Stimulated activated effector memory CD8-positive, alpha-beta T cell treated with anti-CD3 and anti-CD28 coated beads, Interleukin-12 subunit alpha, Interleukin-12 subunit beta, amount 100 ng/mL, for 72 hours (primary cell): ENCODE measurements at regions not wholly inside any gene's neighbourhood (a gene's known extent, or its start where the extent isn't known, plus 50 kb on each side); places are given as distances from the start of the nearest gene placed in this dataset.
A peak's percentile ranks its signal among the peaks of the same experiment; 100 is the strongest.
"Not testable (repeated sequence)": the region's sequence is repeated elsewhere in the genome, so short reads cannot be mapped to it uniquely, and the experiment has no call there.

Source experiments
- ATAC-seq: fragments of 150-1000 bp; cut with Tn5 transposase; 2 replicates; pipeline ENCODE4 v1.10.0; 2021
- DNase-seq, 2 donors: peaks; one replicate each; pipeline ENCODE4 v3.0.0; 2021 to 2022; ENCODE audit warnings: low spot score in 2 of 2
- H3K27ac Mint-ChIP-seq: one replicate; pipeline ENCODE4 v1.8.0; 2022; ENCODE audit warnings: mild to moderate bottlenecking, mixed read lengths
- H3K36me3 Mint-ChIP-seq: one replicate; pipeline ENCODE4 v1.8.0; 2022; ENCODE audit warnings: mild to moderate bottlenecking, mixed read lengths
- H3K4me1 Mint-ChIP-seq: one replicate; pipeline ENCODE4 v1.8.0; 2022; ENCODE audit warnings: mixed read lengths
- H3K4me3 Mint-ChIP-seq: one replicate; pipeline ENCODE4 v1.8.0; 2022; ENCODE audit warnings: mild to moderate bottlenecking, mixed read lengths
- H3K9me3 Mint-ChIP-seq: one replicate; pipeline ENCODE4 v1.8.0; 2022; ENCODE audit warnings: mixed read lengths

DNA sequence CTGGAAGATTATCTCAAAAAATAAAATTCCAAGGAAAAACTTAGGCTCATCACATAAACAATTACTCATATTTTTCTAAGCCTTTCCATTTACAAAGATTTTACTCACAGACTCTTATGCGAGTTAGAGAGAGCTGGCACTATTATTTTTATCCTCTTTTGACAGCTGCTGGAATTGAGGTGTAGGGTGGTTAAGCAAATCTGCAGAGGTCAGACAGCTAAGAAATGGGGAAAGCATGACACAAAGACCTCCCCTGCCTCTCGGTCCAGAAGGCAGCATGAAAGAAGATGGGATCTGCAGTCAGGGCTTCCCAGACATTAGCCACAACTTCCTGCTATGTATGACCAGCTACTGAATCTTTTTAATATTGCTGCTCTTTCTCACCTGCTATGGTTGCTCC, 89.9 kb upstream of the CPEB2 start:
- Mint-ChIP-seq H3K9me3 (no peaks in the 10 kb centered on the region), H3K4me3 (no peak overlapping the region), H3K27ac (no peak overlapping the region), H3K36me3 (no peaks in the 10 kb centered on the region), H3K4me1 (no peaks in the 10 kb centered on the region)
- DNase-seq (no peak), ATAC-seq (no peak)

DNA sequence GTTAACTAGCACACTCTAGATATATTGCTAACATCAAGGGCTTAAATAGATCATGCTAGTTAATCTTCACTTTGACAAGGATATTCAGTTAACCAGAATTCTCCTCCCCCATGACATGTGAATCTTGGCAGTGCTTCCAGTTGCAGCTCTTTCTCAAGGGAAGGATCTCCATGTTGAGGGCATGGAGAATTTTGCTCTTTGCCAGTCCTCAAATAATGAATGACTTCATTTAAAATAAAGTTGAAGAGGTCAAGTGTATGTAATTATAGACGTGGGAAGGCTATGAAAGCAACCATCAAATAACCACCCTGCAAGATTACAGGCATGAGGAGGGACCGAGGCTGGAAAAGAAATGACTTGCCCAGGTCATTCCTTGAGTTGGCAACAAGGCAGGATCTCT, 87.3 kb upstream of the CPEB2 start:
- no peak overlapping the region for H3K4me3 Mint-ChIP-seq
- H3K4me1 Mint-ChIP-seq: no peaks in the 10 kb centered on the region
- no peak for ATAC-seq
- no peak overlapping the region for H3K27ac Mint-ChIP-seq
- no peaks in the 10 kb centered on the region for H3K36me3 Mint-ChIP-seq
- DNase-seq: no peak
- no peaks in the 10 kb centered on the region for H3K9me3 Mint-ChIP-seq

DNA sequence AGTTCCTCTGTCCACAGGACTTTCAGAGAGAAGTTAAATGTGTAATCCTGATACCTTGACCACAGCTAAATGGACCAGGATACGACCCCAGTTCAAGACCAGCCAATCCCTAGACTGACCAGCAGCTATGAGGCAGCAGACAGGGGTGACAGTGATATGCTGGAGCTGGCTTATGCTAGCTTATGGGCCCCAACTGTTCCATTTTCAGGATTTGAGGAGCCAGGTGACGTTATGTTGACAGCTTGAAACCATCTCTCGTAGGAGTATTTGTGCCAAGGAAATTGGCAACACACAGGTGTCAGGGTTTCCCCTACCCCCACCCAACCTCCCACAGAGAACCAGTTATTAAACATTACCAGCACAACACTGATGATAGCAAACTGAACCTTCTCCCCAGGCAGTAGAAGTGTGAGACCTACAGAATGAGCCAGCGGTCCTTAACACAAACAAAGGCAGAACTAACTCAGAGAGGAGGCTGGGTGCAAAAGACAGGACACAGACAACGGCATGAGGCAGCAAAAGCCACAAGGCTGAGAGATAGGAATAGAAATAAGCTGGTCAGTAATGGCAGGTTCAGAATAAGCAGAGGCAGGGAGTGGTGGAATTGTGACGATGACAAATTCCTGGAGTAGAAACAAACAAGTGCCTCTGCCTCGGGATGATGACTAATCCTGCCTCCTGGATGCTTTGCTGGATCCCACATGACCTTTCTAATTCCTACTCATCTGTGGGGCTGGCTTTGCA, 85.6 kb upstream of the CPEB2 start:
- Mint-ChIP-seq H3K36me3 (no peaks in the 10 kb centered on the region), H3K4me1 (no peaks in the 10 kb centered on the region), H3K9me3 (no peaks in the 10 kb centered on the region), H3K27ac (no peak overlapping the region), H3K4me3 (no peak overlapping the region)
- ATAC-seq (no peak), DNase-seq (no peak)

DNA sequence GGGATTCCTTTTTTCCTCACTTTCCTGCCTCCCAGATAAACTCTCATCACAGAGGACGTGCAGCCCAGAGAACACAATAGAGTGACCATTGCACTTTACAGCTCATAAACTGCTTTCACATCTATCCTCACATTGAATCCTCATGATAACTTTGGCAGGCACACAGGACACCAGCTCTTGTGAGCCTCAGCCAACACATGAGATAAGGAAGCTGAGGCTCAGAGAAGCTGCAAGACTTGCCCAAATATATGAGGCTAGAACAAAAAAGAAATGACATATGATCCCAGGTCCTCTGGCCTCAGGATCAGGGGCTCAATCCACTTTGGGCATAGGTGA, 85.0 kb upstream of the CPEB2 start:
- Mint-ChIP-seq H3K4me3 (no peak overlapping the region), H3K36me3 (no peaks in the 10 kb centered on the region), H3K9me3 (no peaks in the 10 kb centered on the region), H3K4me1 (no peaks in the 10 kb centered on the region), H3K27ac (no peak overlapping the region)
- ATAC-seq (no peak), DNase-seq (no peak)

DNA sequence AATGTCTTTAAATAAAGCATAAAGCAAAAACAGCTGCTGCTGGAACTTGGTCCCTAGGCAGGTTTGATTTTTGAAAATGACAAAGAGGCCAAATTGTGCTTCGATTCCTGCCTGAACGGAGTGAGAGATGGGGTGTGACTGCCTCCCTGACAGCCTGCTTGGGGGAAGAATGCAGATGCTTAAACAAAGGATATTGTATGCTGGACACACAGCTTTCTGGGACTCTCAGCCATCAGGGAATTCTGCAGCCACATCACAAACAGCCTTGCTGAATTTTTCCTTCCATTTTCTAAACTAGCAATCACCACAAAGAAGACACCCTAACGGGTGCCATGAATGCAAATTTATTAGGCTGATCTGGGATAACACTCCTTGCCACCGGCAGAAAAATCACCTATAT, 83.9 kb upstream of the CPEB2 start:
- Mint-ChIP-seq H3K4me3 (no peak overlapping the region), H3K36me3 (no peaks in the 10 kb centered on the region), H3K4me1 (no peaks in the 10 kb centered on the region), H3K27ac (no peak overlapping the region), H3K9me3 (no peaks in the 10 kb centered on the region)
- no peak for DNase-seq
- ATAC-seq: no peak

DNA sequence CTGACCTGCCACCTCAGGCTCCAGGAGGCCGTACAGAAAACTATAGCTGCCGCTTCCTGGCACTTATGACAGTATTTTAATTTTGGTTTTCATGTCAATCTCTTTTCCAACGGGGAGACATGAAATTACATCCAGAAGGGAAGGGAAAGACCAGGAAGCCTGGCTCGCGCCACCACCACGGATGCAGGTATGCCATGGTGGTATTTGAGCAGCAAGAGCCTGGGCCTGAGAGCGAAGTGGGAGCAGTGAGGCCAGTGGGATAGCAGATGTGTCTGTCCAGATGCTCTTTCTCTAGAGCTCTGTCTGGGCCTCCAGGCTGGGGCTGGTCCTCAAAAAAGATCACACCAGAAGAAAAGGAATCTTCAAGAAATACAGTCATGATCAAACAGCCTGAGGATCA, 82.5 kb upstream of the CPEB2 start:
- Mint-ChIP-seq H3K27ac (no peak overlapping the region), H3K36me3 (no peaks in the 10 kb centered on the region), H3K4me3 (no peak overlapping the region), H3K4me1 (no peaks in the 10 kb centered on the region), H3K9me3 (no peaks in the 10 kb centered on the region)
- ATAC-seq (peak; percentile 11), DNase-seq (no peak)

DNA sequence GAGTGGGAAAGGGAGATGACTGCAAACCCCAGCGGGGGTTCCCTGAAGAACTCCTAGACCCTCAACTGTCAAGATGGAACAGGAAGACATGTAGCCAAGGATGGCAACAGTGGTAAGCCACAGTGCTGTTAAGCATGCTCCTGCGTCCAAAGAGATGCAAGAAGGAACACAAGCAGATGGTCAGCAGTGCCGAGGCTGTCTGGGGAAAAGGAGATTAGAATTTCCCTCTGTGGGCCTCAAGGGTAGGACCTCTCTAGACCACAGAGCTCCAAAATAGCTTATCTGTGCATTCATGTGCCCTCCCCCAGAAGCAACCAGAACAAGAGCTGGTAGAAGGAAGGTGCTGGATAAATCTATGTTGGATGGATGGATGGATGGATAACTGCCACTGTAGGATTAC, 82.0 kb upstream of the CPEB2 start:
- Mint-ChIP-seq H3K27ac (no peak overlapping the region), H3K4me1 (no peaks in the 10 kb centered on the region), H3K4me3 (no peak overlapping the region), H3K36me3 (no peaks in the 10 kb centered on the region), H3K9me3 (no peaks in the 10 kb centered on the region)
- DNase-seq: no peak
- no peak for ATAC-seq

DNA sequence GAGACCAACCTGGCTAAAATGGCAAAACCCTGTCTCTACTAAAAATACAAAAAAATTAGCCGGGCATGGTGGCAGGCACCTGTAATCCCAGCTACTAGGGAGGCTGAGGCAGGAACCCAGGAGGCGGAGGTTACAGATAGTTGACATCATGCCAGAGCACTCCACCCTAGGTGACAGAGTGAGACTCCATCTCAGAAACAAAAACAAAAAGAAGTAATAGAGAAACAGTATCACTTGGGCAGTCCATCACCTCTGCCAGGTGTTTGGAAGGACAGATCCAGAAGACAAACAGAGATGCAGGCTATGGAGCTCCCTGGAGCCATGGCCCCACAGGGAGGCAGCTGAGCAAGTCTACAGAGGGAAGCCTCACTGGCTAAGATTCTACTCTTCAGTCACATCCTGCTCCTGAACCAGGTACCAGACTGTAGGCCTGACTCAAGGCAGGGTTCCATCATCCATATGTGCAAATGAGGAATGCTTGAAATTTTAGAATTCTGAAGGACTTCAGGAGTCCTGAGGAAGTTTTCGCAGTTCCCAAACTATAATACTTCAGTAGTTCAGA, 81.4 kb upstream of the CPEB2 start:
- no peak overlapping the region for H3K27ac Mint-ChIP-seq
- H3K4me3 Mint-ChIP-seq: no peak overlapping the region
- DNase-seq: no peak
- no peaks in the 10 kb centered on the region for H3K36me3 Mint-ChIP-seq
- H3K4me1 Mint-ChIP-seq: no peaks in the 10 kb centered on the region
- ATAC-seq: peak; percentile 59
- H3K9me3 Mint-ChIP-seq: no peaks in the 10 kb centered on the region

DNA sequence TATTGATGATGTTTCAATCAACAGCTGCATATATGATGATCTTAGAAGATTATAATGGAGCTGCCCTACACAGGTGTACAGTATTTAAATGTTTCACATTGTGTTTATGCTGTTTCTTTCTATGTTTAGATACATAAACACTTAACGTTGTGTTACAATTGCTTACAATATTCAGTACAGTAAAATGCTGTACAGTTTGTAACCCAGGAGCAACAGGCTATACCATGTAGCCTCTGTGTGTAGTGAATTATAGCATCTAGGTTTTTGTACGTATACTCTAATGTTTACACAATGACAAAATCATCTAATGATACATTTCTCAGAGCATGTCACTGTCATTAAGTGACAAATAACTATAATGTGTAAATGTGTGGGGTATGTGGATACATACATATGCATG, 80.5 kb upstream of the CPEB2 start:
- ATAC-seq, H3K4me1 Mint-ChIP-seq, H3K4me3 Mint-ChIP-seq, H3K9me3 Mint-ChIP-seq, H3K27ac Mint-ChIP-seq, H3K36me3 Mint-ChIP-seq, DNase-seq: not testable (repeated sequence)

DNA sequence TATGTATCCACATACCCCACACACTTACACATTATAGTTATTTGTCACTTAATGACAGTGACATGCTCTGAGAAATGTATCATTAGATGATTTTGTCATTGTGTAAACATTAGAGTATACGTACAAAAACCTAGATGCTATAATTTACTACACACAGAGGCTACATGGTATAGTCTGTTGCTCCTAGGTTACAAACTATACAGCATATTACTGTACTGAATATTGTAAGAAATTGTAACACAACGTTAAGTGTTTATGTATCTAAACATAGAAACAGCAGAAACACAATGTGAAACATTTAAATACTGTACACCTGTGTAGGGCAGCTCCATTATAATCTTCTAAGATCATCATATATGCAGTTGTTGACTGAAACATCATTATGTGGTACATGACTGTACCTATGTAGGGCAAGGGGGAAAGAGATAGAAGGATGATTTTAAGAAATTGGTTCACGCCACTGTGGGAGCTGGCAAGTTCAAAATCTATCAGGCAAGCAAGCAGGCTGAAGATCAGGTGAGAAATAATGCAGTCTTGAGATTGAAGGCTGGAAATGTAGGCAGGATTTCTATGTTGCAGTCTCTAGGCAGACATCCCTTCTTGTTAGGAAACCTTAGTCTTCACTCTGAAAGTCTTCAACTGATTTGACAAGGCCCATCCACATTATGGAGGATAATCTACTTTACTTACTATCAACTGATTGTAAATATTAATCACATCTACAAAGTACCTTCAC, 78.0 kb upstream of the CPEB2 start:
- peak; percentile 62 for ATAC-seq

DNA sequence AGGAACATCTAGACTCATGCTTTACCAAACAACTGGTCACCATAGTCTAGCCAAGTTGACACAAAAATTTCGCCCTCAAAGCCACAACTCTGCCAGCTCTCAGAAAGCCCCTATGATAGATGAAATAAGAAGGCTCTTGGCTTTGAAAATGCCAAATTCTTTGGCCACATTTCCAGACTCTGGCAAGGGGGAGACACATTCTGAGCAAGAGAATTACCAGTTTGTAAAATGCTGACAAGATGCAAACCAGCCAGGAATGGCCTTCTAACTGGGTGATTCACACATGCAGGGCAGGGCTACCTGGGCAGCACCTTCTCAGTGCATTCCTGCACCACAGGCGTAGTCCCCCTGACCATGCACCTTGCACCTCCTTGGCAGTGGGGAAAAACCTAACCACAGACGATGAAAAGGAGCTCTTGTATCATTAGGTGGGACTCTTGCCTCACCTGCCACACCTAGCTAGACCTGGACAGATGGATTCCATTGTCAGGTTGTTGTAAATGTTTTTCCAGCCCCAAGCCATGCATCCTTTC, 77.4 kb upstream of the CPEB2 start:
- Mint-ChIP-seq H3K4me1 (no peaks in the 10 kb centered on the region), H3K9me3 (no peaks in the 10 kb centered on the region), H3K4me3 (no peak overlapping the region), H3K36me3 (no peaks in the 10 kb centered on the region), H3K27ac (no peak overlapping the region)
- ATAC-seq (peak; percentile 31), DNase-seq (no peak)

More for the DNA sequence above, 78.0 kb upstream of the CPEB2 start:
- DNase-seq: no peak
- H3K36me3 Mint-ChIP-seq: no peaks in the 10 kb centered on the region
- no peak overlapping the region for H3K27ac Mint-ChIP-seq
- H3K4me1 Mint-ChIP-seq: no peaks in the 10 kb centered on the region
- no peaks in the 10 kb centered on the region for H3K9me3 Mint-ChIP-seq
- no peak overlapping the region for H3K4me3 Mint-ChIP-seq

DNA sequence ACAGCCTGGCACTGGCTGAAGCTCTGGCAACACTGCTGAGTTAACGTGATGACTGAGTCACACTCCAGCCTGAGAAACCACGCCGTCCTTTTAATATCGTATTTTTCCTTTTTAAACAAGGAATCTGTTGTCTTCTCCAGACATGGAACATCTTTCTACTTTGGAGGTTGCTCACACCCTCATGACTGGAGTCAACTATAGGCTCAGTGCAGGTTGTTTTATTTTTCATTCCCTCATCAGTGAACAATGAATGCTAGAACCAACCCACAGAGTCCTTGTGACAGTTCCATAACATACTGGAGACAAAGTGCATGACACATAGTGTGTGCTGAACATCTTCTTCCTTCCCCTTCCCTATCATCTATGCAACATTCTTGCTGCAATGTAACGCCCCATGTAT, 76.8 kb upstream of the CPEB2 start:
- no peak for DNase-seq
- Mint-ChIP-seq H3K27ac (no peak overlapping the region), H3K4me3 (no peak overlapping the region), H3K4me1 (no peaks in the 10 kb centered on the region), H3K36me3 (no peaks in the 10 kb centered on the region), H3K9me3 (no peaks in the 10 kb centered on the region)
- ATAC-seq: peak; percentile 27

DNA sequence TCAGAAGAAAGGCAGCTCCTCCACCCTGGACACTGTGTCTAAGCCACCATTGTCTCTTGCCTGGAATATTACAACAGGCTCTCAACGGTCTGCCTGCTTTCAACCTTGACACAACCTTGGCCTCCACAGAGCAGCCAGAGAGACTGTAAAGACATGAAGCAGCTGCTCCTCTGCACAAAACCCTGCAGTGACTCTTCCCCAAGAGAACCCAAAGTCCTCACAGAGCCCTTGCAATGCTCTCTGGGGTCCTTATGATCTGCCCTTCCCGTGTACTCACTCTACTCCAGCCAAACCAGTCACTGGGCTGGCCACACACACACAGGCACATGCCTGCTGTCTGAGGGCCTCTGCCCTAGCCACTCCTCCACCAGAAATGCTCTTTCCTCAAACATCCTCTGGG, 75.9 kb upstream of the CPEB2 start:
- H3K4me1 Mint-ChIP-seq: no peaks in the 10 kb centered on the region
- no peak overlapping the region for H3K4me3 Mint-ChIP-seq
- H3K27ac Mint-ChIP-seq: no peak overlapping the region
- H3K36me3 Mint-ChIP-seq: no peaks in the 10 kb centered on the region
- ATAC-seq (peak; percentile 12), DNase-seq (no peak)
- H3K9me3 Mint-ChIP-seq: no peaks in the 10 kb centered on the region

DNA sequence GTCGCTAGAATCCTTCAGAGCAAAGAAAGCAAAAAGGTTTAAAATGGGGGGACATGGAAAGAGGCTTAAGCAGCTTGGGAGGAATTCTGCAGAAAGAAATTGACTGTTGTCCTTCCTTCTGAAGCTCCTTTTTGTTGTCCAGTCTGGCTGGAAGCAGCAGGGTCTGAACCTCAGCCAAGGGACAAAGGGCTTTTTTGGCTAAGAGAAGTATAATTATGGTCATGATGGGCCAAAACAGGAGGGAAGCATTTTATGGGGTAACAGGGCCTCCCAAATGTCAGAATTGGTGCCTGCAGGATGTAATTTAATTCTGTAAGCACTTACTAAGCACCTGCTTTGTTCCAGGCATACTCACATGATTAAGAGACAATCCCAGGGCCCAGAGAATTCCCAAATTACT, 74.2 kb upstream of the CPEB2 start:
- no peak overlapping the region for H3K4me3 Mint-ChIP-seq
- no peak overlapping the region for H3K27ac Mint-ChIP-seq
- ATAC-seq: no peak
- no peak for DNase-seq
- H3K36me3 Mint-ChIP-seq: no peaks in the 10 kb centered on the region
- H3K4me1 Mint-ChIP-seq: no peaks in the 10 kb centered on the region
- H3K9me3 Mint-ChIP-seq: no peaks in the 10 kb centered on the region

DNA sequence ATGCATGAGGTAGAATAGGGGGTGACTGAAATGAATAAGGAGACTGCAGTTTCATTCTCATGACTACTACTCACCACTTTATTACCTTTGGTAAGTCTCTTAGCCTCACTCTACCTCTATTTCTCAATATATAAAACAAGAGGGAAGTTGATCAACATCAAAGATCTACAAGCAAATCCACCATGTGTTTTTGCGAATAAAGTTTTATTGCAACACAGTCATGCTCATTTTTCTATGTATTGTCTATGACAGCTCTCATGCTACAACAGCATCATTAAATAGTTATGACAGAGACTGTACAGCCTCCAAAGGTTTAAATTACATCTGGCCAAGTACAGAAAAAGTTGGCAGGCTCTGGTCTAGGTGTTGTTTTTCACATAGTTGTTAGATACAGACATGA, 72.6 kb upstream of the CPEB2 start:
- Mint-ChIP-seq H3K27ac (no peak overlapping the region), H3K4me3 (no peak overlapping the region), H3K4me1 (no peaks in the 10 kb centered on the region), H3K36me3 (no peaks in the 10 kb centered on the region), H3K9me3 (no peaks in the 10 kb centered on the region)
- ATAC-seq (no peak), DNase-seq (no peak)
